ENCODE measurements at regions not wholly inside any gene's neighbourhood (a gene's known extent, or its start where the extent isn't known, plus 50 kb on each side); places are given as distances from the start of the nearest gene placed in this dataset.

DNA sequence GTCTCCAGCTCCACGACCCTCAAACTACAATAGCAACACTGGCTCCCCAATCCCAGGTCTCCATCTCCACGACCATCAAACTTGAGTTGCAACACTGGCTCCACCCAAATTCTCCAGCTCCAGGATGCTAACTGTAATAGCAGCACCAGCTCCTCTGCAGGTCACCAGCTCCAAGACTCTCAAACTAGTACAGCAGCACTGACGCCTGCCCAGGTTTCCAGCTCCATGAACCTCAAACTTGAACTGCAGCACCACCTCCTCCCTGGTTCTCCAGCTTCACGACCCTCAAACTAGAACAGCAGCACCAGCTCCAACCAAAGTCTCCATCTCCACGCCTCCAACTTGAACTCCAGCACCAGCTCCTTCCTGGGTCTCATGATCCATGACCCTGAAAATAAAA, 353.8 kb downstream of the PREX1 start:
- Histone ChIP-seq H3K79me2 (ENCODE audit: insufficient read depth, low read length) (no peaks in the 10 kb centered on the region), H3K36me3 (ENCODE audit: insufficient read depth, low read length) (no peaks in the 10 kb centered on the region), H4K20me1 (ENCODE audit: insufficient read depth, low read length) (no peaks in the 10 kb centered on the region), H3K9me3 (ENCODE audit: low read depth, low read length) (no peaks in the 10 kb centered on the region), H3K4me1 (ENCODE audit: insufficient read depth, low read length) (no peaks in the 10 kb centered on the region), H3K4me2 (ENCODE audit: insufficient read depth, low read length) (no peak overlapping the region), H3K4me3 (ENCODE audit: insufficient read depth, low read length) (no peak overlapping the region), H3K27me3 (ENCODE audit: insufficient read depth, low read length) (peaks cover 8% of the 10 kb centered on the region), H2AFZ (ENCODE audit: low read length) (no peak overlapping the region), H3K27ac (ENCODE audit: low read depth, low read length) (no peak overlapping the region)
- TF ChIP-seq, protein P1, sequence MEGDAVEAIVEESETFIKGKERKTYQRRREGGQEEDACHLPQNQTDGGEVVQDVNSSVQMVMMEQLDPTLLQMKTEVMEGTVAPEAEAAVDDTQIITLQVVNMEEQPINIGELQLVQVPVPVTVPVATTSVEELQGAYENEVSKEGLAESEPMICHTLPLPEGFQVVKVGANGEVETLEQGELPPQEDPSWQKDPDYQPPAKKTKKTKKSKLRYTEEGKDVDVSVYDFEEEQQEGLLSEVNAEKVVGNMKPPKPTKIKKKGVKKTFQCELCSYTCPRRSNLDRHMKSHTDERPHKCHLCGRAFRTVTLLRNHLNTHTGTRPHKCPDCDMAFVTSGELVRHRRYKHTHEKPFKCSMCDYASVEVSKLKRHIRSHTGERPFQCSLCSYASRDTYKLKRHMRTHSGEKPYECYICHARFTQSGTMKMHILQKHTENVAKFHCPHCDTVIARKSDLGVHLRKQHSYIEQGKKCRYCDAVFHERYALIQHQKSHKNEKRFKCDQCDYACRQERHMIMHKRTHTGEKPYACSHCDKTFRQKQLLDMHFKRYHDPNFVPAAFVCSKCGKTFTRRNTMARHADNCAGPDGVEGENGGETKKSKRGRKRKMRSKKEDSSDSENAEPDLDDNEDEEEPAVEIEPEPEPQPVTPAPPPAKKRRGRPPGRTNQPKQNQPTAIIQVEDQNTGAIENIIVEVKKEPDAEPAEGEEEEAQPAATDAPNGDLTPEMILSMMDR (IDR thresholded peaks at IDR 0.05; ENCODE audit: extremely low read depth, low read depth, low read length), result no peak
- DNase-seq (ENCODE audit: insufficient read length, low spot score, missing footprints), result no peak

DNA sequence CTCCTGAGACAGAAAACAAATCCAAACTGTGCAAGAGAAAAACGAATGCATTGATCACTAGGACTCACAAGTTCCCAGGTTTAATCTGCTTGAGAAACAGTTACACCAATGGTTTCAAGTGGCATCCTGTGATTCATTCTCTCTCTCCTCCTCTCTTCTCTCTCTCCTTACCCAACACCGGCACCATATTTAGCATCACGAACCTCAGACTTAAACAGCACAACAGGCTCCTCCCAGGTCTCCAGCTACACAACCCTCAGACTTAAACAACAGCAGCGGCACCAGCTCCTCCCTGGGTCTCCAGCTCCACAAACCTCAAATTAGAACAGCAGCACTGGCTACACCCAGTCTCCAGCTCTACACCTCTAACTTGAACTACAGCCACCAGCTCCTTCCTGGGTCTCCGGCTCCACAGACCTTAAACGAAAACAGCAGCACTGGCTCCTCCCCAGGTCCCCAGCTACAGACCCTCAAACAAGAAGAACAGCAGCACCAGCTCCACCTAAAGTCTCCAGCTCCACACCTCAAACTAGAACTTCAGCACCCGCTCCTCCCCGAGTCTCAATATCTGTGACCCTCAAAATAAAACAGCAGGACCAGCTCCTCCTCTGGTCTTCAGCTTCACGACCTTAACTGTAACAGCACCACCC, 355.9 kb downstream of the PREX1 start:
- Histone ChIP-seq H3K4me3 (ENCODE audit: insufficient read depth, low read length) (no peak overlapping the region), H3K4me2 (ENCODE audit: insufficient read depth, low read length) (no peak overlapping the region), H3K36me3 (ENCODE audit: insufficient read depth, low read length) (no peaks in the 10 kb centered on the region), H2AFZ (ENCODE audit: low read length) (no peak overlapping the region), H3K9me3 (ENCODE audit: low read depth, low read length) (no peaks in the 10 kb centered on the region), H3K27ac (ENCODE audit: low read depth, low read length) (no peak overlapping the region), H3K4me1 (ENCODE audit: insufficient read depth, low read length) (no peaks in the 10 kb centered on the region), H3K27me3 (ENCODE audit: insufficient read depth, low read length) (peaks cover 3% of the 10 kb centered on the region), H4K20me1 (ENCODE audit: insufficient read depth, low read length) (no peaks in the 10 kb centered on the region), H3K79me2 (ENCODE audit: insufficient read depth, low read length) (no peaks in the 10 kb centered on the region)
- DNase-seq (ENCODE audit: insufficient read length, low spot score, missing footprints), result no peak
- TF ChIP-seq, protein P1 (IDR thresholded peaks at IDR 0.05; ENCODE audit: extremely low read depth, low read depth, low read length), result no peak

DNA sequence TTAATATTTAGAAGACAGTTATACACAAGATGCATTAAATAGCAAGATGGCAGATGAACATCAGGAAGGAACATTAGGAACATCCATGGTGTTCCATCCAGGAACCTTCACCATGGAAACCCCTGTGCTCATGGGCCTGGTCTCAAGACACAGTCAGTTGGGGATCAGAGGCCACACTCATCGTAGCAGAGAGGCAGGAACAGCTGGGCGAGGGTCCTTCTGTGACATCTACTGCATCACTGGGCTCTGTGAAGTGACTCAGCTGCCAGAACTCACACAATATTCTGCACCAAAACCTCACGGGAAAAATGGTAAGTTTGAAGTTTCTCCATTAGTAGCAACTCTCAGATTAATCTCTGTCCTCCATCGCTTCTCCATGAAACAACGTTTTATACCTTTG, 356.6 kb downstream of the PREX1 start:
- H3K36me3 ChIP-seq (ENCODE audit: insufficient read depth, low read length), result no peaks in the 10 kb centered on the region
- H3K4me3 ChIP-seq (ENCODE audit: insufficient read depth, low read length), result no peak overlapping the region
- no peak for DNase-seq (ENCODE audit: insufficient read length, low spot score, missing footprints)

DNA sequence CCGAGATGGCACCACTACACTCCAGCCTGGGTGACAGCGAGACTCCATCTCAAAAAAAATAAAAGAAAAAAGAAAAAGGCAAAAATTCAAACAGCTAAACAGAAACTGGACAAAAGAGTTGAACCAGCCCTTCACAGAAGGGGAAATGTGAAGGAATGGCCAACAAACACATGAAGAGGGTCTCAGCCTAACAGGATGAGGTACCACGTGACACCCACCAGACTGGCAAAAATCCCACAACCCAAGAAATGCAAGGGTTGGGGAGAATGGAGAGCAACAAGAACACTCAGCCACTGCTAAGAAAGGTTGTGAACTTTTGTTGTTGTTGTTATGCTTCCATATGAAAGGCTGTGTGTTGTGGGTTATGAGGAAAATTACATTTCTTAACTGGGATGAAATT, 357.7 kb downstream of the PREX1 start:
- TF ChIP-seq, protein P1 (IDR thresholded peaks at IDR 0.05; ENCODE audit: extremely low read depth, low read depth, low read length), result no peak
- no peaks in the 10 kb centered on the region for H3K4me1 ChIP-seq (ENCODE audit: insufficient read depth, low read length)
- no peaks in the 10 kb centered on the region for H3K9me3 ChIP-seq (ENCODE audit: low read depth, low read length)
- H3K27me3 ChIP-seq (ENCODE audit: insufficient read depth, low read length), result peaks cover 3% of the 10 kb centered on the region
- DNase-seq (ENCODE audit: insufficient read length, low spot score, missing footprints), result no peak
- no peaks in the 10 kb centered on the region for H3K36me3 ChIP-seq (ENCODE audit: insufficient read depth, low read length)
- H3K4me2 ChIP-seq (ENCODE audit: insufficient read depth, low read length), result no peak overlapping the region
- H2AFZ ChIP-seq (ENCODE audit: low read length), result no peak overlapping the region
- H4K20me1 ChIP-seq (ENCODE audit: insufficient read depth, low read length), result no peaks in the 10 kb centered on the region
- no peak overlapping the region for H3K4me3 ChIP-seq (ENCODE audit: insufficient read depth, low read length)
- H3K27ac ChIP-seq (ENCODE audit: low read depth, low read length), result no peak overlapping the region
- no peaks in the 10 kb centered on the region for H3K79me2 ChIP-seq (ENCODE audit: insufficient read depth, low read length)

More for the DNA sequence above, 356.6 kb downstream of the PREX1 start:
- H3K27ac ChIP-seq (ENCODE audit: low read depth, low read length), result no peak overlapping the region
- no peaks in the 10 kb centered on the region for H3K79me2 ChIP-seq (ENCODE audit: insufficient read depth, low read length)
- TF ChIP-seq, protein P1 (IDR thresholded peaks at IDR 0.05; ENCODE audit: extremely low read depth, low read depth, low read length), result no peak
- no peak overlapping the region for H2AFZ ChIP-seq (ENCODE audit: low read length)
- no peak overlapping the region for H3K4me2 ChIP-seq (ENCODE audit: insufficient read depth, low read length)
- no peaks in the 10 kb centered on the region for H3K9me3 ChIP-seq (ENCODE audit: low read depth, low read length)
- H3K27me3 ChIP-seq (ENCODE audit: insufficient read depth, low read length), result peaks cover 3% of the 10 kb centered on the region
- no peaks in the 10 kb centered on the region for H3K4me1 ChIP-seq (ENCODE audit: insufficient read depth, low read length)
- no peaks in the 10 kb centered on the region for H4K20me1 ChIP-seq (ENCODE audit: insufficient read depth, low read length)

All from osteoblast (primary cell).